Hippocampal formation (tissue), 2 donors: ENCODE measurements at regions not wholly inside any gene's neighbourhood (a gene's known extent, or its start where the extent isn't known, plus 50 kb on each side); places are given as distances from the start of the nearest gene placed in this dataset.

ENCODE experiments used
- DNase-seq, 2 donors: peaks; one replicate each; lab custom pipeline; 2025; lab: John Stamatoyannopoulos, UW

GRCh38 chr6:139514819-139515218 is 140.4 kb upstream of the CITED2 start:
- DNase-seq: no peak

DNA sequence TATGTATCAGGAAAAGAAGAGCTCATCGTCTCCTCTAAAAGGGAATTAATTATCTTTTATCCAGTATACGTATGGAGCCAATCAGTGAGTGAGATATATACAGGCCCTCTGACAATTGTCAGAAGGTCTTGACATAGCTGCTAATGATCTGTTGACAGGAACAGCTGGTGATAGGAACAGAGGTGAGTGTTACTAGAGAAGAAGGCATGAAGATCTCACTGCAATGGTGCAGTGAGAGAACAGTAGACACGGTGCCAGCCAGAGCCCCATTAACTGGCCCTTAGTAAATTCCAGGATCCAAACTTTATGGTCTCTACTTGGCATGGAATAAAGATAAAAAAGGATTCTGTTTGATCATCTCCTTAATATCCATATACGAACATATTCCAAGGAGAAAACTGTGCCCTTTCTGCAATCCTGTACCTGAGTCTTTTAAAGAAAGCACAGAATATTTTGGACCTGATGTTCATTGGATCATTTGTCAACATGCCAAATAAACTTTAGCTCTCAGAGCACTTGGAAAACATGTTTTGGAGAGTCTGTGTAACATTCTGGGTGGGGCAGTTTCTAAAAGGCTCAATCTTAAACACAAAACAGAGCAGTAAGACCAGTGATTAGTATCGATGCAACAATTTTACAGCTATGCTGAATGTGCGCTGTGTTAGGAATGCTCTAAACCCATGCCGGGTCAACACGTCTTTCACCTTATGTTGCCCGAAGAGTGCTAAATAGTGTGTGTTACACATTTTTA is 135.8 kb upstream of the CITED2 start:
- DNase-seq: no peak

- no peak for DNase-seq
Observed at GRCh38 chr6:139509167-139509566, 134.7 kb upstream of the CITED2 start.

- no peak for DNase-seq
Observed at GRCh38 chr6:139508576-139508975, 134.1 kb upstream of the CITED2 start.

DNA sequence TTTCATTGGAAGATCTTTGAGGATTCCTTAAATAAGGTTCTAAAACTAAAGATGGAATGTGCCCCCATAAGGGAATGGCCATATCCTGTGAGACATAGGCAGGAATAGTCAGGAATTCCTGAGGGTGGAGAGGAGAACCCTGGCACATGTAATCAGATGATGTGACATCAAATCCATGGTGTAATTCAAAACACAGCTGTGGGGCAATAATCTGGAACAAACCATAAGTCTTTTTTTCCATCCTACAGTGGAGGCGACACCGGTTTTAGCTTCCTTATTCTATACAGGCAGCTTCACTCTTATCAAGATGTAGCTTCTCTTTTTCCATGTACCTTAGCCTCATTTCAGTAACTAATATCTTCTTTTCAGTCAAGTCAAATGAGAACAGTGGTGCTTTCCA is 133.6 kb upstream of the CITED2 start:
- DNase-seq: no peak

DNA sequence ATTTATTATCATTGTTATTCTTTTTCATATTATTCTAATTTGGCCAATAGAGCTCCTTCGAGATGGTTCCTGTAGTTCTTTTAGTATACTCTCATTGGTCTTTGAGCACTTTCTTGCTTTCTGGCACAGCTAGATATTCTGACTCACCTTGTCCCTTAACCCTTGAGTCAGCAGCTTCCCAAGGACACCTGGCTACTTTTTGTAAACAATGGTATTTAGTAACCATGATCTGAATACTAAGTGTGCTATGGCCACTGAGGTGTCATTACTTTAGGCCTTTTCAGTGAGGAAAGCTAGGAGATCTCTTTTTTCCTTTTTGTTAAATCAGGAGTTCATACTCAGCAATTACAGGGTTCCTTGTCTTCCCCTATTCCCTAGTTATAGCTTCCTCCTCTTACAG is 126.5 kb upstream of the CITED2 start:
- no peak for DNase-seq

DNA sequence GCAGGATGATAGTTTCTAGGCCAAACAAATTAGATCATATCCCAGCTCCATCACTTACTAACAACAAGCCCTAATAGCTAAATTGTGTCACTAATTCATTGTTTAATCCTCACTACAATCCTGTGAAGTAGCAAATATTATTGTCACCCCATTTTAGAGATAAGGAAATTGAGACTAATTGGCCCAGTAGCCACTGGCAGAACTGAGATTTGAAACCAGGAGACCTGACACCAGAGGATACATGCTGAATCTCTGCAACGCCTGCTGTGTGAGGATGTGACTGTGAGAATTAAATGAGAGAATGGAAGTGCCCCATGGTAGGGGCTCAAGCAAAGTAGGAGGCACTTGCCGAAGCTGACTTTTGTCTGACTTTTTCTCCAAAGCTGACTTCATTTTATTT is 124.3 kb upstream of the CITED2 start:
- no peak for DNase-seq

DNA sequence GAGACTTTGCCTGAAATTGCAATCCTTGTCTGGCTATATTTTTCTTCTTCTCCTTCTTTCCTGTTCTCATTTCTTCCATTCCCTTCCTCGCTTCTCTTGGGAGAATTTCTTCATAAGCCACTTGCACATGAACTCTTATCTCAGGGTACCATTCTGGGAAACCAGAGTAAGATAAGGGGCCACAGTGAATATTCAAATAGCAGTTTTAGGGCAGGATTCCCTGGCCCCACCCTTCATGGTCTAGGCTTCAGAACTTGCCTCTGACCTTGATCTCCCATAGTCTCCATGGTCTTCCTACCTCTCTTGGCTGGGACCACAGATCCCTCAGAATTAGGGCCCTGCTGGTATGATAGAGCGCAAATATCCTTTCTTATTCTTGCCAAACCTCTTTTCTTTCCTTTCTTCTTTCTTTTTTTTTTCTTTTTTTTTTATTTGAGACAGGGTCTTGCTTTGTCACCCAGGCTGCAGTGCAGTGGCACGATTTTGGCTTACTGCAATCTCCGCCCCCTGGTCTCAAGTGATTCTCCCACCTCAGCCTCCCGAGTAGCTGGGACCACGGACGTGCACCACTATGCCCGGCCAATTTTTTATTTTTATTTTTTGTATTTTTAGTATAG is 123.0 kb upstream of the CITED2 start:
- no peak for DNase-seq

GRCh38 chr6:139496654-139497344 is 122.4 kb upstream of the CITED2 start:
- no peak for DNase-seq

DNA sequence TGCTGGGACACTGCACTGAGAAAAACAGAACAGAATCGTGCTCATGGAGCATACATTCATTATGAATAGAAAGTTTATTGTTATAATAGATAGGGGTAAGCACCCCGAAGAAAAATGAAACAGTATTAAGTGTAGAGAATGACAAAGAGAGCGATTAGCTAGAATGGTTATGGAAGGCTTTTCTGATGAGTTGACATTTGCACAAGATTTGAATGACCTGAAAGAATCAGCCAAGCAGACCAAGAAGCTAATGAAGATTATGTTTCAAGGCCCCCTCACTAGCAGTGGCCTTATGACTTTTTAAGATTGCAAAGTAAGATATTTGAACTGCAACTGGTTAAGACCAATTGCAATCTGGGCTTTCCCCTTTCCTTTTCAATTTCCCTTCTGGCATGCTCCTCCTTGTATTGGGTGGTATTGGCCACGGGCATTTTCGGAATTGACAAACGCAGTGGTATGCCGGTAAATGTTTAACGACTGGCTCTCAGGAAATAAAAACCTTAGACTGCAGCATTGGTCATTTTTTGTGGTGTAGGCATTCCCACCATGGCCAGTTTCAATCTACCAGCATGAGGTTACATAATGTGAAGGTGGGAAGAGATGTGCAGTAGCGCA is 120.0 kb upstream of the CITED2 start:
- DNase-seq: no peak

- DNase-seq: no peak
Observed at GRCh38 chr6:139490482-139490881, 116.0 kb upstream of the CITED2 start.

DNA sequence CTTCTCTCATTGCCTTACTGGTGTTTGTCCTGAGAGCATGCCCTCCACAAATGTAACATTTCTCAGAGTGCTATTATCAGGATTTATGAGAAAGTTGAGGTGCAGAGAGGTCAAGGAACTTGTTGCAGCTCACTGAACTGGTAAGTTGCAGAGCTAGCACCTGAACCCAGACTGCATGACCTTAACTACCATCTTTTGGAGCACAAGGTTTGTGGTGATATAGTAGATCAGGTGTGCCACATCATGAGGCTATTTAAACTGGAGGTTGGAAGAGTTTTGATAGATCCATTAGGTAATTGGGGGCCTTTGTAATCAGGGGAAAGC is 112.0 kb upstream of the CITED2 start:
- no peak for DNase-seq

DNA sequence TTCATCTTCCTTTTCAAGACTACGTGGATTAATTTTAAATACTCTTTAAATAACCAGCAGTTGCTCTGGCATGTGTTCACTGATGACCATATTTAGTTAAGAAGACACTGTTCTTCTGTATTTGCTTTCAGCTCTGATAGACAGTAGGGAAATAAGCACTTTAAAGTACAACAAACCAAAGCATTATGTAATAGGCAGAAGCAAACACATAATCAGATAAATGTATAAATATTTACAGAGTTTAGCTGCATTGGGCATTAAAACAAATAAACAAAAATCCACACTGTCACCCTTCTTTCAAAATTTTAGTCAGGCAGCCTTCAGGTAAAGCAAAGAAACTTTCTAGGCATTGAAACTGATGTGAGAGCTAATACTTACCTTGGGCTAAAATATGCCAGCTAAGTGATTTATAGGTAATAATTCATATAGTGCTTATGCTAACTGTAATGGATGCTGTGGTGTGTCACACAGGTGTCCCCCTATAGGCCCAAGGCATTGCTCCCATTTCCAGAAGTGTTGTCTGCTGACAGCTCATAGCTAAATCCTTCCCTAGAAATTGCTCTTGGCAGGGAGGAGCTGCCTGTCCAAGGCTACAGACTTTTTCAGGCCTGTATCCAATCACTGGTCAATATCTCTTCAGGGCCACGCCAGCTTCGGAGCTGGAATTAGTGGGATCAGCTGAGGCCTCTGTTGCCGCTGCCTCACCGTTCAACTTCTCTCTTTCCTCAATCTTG is 111.5 kb upstream of the CITED2 start:
- DNase-seq: no peak

DNA sequence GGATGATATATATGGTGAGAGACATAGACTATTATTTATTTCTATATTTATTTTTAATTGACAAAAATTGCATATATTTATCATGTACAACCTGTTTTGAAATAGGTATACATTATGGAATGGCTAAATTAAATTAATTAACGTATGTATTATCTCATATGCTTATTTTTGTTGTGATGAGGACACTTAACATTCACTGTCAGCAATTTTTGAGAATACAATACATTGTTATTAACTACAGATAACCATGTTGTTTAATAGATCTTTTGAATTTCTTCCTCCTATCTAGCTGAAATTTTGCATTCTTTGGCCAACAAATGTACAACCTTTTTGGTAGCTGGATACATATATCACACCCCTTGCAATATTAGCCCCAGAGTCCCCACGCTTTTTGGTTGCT is 110.7 kb upstream of the CITED2 start:
- no peak for DNase-seq

GRCh38 chr6:139483079-139483478 is 108.6 kb upstream of the CITED2 start:
- no peak for DNase-seq

- no peak for DNase-seq
Observed at GRCh38 chr6:139482287-139482686, 107.8 kb upstream of the CITED2 start.

- DNase-seq: no peak
Observed at GRCh38 chr6:139480356-139481165, 106.1 kb upstream of the CITED2 start.

GRCh38 chr6:139479433-139480222 is 105.2 kb upstream of the CITED2 start:
- no peak for DNase-seq

GRCh38 chr6:139475646-139476045 is 101.2 kb upstream of the CITED2 start:
- DNase-seq: no peak

DNA sequence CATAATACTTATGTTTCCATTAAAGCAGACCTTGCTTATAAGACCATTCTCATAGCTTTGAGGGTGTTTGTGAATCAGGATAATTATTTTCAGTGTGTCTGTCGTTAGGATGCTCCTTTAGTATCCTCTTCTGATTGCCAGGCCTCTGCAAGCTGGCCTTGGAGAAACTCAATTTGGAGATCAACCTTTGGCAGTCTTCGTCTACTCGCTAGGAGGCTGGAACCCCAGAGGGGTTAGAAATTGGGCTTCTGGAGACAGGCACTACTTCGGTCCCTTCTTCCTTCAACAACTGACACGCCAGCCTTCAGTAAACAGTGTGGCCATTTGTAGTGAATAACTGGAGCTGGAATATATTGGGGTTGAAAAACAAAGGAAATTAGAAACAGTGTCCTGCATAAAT is 100.8 kb upstream of the CITED2 start:
- no peak for DNase-seq
